ENCODE measurements at regions not wholly inside any gene's neighbourhood (a gene's known extent, or its start where the extent isn't known, plus 50 kb on each side); places are given as distances from the start of the nearest gene placed in this dataset.

- TF ChIP-seq CTCF (IDR thresholded peaks at IDR 0.05 in 4 of 5, conservative IDR thresholded peaks at IDR 0.05 in 1 of 5) (no peak), POLR2A (IDR thresholded peaks at IDR 0.05) (no peak)
These were observed 470.2 kb upstream of the HSF2 start for GRCh38 chr6:121929301-121929700.
